Inflammatory macrophage (primary cell): ENCODE measurements at regions not wholly inside any gene's neighbourhood (a gene's known extent, or its start where the extent isn't known, plus 50 kb on each side); places are given as distances from the start of the nearest gene placed in this dataset.
A peak's percentile ranks its signal among the peaks of the same experiment; 100 is the strongest.

Experiments used
- DNase-seq, 2 donors: peaks; one replicate each; pipeline ENCODE4 v3.0.0-alpha.2; 2020 to 2022

DNA sequence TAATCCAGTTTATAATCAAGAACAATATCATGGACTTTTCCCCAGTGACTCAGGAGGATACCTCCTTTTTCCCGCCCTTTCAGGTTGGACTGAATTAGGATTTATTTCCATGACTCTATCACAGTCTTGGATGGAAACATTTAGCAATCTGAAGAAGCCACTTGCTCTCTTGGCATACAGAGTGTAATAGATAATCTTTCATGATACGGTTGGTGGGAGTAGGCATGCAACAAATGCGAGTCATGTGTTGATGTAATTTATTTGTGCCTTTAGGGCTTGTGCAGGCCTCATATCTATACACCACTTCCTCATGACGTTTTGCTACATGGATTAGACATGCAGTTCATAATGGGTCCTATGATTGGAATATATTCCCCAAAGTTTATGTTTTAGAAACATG lies 54.2 kb upstream of the MCTP2 start:
- peak; percentile 54 to 60 for DNase-seq

DNA sequence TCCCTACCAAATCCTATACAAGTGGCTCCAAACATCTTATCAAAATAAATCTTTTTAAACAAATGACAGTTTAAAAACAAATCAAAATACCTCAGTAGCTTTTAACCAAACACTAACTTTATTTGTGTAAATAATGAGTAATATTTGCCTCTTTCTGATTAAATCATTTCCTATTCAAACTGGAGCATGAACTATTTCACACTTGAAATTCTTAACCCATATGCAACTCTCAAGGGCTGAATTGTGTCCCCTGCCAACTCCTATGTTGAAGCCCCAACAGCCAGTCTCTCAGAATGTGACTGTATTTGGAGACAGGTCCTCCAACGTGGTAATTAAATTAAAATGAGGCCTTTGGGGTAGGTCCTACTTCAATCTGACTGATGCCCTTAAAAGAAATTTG lies 55.9 kb upstream of the MCTP2 start:
- DNase-seq = no peak

DNA sequence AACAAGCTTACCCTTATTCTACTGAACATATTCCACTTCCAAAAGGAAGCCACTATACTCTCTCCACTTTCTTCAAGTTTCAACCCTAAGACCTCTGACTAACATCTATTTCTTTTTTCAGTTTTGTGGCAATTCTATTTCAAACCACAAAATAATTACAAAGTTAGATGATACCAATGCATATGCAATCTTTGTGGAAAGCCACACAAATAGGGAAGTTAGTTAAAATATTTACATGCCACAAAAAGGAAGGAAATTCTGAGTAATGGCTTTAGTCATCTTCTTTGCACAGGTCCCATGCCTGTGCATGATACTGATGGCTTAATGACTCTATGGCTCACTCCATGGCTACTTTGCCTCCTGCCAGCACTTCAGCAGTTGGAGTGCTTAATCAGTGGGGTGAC lies 57.0 kb upstream of the MCTP2 start:
- DNase-seq = peak; percentile 91 to 98

DNA sequence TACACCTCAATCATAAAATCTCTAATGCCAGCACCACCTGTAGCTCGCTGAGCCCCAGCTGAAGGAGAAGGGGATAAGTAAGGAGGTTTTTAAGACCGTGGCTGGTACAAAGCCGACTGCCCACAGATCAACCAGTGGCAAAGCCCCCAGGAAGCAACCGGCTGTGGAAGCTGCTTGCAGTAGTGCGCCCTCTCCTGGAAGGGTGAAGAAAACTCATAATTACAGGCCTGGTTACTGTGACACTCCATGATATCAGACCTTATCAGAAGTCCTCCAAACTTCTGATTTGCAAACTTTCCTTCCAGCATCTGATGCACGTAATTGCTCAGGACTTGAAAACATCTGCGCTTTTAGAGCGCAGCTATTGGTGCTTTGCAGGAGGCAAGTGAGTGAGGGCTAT lies 63.1 kb upstream of the MCTP2 start:
- no peak for DNase-seq

DNA sequence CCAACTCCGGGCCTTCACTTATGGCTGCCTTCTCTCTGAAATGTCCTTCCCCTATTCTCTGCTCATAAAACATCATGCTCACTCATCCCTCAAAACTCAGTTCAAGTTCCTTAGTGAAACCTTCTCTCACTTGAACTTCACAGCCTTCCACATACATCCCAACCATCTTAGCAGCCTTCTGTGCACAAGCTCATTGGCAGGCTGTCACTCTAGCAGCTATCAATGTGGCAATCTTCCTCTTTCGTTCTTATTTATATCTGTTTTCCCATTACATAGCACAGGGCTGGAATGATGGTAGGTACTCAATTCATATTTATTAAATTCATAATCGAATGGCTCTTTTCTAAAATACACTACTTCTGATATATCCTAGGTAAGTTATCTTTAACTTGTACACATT lies 66.4 kb upstream of the MCTP2 start:
- DNase-seq = peak; percentile 16 to 36

DNA sequence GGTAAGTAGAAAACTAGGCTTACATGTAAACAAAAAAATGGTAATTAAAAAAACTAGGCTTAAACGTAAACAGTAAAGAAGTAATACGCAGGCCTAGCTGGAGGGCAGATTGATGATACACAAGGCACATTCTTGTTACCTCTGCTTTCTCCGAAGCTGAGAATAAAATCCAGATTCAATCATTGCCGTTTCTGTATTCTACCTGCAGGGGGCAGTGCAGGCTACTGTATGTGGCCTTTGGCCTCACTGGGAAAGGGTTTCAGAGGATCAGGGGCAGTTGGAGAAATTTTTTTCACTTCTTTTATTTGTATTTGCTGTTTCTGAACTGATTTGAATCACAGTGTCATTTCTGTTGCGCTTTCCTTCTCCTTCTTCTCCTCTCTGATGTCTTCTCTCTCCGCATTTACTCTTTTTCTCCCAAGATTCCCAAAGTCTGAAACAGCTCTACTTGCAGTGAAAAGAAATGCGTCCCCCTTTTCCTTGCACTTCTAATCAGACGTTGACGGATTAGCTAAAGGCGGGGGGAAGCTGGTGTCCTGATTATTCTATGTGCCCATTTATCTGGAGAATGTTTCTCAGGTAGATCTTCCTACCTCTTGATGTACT lies 67.1 kb upstream of the MCTP2 start:
- peak; percentile 75 to 76 for DNase-seq

DNA sequence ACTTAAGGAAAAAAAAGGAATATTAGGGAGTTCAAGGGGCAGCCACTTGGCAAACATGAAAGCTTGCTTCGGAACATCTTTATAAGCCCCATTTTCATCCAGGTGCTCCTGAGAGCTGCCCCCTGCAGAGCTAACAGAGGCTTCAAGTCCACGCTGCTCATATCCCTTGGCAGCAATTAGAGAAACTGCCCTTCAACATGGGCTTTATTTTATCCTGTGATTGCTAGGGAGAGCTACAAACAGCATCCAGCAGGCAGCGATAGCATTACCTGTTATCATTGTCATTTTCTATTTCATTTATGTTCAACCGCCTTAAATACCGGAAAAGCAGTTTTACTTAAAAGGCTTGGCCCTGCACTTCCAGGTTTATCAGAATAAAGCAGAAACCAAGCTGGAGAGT lies 68.4 kb upstream of the MCTP2 start:
- no peak for DNase-seq

DNA sequence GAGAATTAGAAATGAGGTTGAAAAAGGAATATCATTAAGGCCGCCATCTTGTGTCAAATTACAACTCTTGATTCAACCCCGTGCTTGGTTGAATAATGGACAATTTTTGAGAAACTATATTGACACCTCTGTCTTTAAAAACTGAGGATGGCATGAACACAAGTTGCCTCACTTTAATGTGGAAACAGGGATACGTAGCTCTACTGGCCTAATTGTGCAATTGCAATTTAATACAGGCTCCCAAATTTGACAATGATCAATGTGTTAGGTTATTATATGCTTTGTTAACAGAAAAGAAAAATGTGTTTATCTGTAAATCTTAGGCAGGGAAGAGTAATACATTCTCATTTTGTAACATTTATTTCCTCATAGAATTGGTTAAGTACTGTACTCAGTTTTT lies 77.1 kb upstream of the MCTP2 start:
- no peak for DNase-seq

DNA sequence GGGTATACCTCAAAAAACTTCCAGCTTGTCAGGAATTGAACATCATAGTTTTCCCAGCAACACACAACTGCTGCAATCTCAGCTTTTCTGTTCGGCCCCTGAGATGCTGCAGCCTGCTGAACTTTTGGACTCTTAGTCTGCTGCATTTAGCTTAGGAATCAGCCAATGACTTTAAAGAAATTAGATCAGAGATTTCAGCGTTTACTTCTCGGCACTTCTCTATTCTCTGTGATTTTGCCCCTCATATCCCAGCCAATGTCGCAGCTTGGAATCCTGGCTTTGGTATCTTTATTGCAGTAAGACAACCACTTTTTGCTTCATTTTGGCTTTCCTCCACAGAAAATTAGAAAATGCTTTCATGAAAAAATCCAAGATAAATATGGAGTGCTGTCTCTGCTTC lies 86.3 kb upstream of the MCTP2 start:
- DNase-seq = no peak

DNA sequence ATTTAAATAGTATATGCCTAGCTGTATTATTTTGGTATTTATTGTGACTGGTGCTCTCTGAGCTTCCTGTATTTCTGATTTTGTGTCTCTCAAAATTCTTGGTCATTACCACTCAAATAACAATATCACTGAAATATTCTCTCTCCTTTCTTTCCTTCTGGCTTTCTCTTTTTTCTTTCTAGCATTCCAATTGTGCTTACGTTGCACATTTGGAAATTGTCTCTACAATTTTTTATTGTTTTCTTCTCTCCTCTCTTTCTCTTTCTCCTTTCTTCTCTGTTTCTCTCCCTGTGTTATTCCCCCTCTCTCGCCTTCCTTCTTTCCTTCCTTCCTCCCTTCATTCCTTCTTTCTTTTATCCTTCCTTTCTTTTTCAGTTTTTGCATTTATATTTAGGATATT lies 89.6 kb upstream of the MCTP2 start:
- no peak for DNase-seq

DNA sequence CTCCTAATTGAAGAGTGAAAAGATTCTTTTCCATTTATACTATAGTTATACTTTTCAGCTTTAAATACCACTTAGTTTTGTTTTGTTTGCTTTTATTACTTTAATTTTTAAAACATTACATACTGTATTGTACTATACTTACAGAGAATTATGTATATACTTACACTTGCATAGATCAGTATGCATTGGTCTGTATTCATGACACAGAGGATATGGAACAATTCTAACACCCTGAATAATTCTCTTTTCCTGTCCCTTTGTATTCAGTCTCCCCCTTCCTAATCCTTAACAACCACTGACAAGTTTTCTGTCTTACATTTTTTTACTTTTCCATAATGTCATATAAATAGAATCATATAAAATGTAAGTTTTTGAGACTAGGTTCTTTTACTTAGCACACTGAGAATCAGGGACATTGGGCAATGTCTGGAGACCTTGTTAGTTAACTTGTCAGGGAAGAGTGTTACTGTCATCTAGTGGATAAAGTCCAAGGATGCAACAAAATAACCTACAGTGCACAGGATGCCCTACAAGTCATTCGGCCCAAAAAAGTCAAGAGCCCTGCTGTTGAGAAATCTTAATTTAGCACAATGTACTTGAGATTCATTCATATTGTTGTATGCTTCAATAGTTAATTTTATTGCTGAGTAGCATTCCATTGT lies 95.7 kb upstream of the MCTP2 start:
- no peak for DNase-seq

DNA sequence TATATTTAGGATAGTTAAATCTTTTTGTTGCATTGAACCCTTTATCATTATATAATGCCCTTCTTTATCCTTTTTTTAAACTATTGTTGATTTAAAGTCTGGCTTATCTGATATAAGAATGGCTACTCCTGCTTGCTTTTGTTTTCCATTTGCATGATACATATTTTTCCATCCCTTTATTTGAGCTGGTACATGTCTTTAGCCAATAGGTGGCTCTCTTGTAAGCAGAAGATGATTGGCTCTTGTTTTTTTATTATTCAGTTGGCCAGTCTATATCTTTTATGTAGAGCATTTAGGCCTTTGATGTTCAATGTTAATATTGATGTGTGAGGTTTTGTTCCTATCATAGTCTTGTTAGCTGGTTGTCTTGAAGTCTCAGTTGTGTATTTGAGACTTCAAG lies 99.5 kb upstream of the MCTP2 start:
- no peak for DNase-seq

DNA sequence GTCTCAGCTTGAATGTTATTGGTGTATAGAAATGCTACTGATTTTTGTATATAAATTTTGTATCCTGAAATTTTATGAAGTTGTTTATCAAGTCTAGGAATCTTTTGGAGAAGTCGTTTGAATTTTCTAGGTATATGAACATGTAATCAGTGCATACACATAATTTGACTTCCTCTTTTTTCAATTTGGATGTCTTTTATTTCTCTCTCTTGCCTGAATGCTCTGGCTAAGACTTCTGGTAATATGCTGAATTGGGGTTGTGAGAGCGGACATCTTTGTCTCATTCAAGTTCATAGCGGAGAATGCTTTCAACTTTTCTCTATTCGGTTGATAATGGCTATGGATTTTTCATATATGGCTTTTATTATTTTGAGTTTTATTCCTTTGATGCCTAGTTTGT lies 100.9 kb upstream of the MCTP2 start:
- no peak for DNase-seq

DNA sequence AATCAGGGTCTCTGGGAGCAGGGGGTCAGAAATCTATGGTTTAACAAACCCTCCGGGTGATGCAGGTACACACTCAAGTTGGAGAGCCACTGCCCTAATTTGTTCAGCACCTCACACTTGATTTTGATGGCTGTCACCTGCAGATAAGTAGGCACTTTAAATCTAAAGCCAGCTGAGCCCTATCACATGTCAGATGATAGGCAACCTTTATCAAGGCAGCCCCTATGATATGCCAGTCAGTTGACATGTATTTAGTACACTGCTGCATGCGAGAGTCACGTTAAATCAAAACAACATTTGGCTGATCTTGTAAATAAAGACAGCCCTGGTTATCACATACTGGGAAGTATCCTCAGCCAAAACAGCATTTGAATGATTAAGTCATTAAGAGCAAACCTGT lies 104.4 kb upstream of the MCTP2 start:
- DNase-seq = no peak

DNA sequence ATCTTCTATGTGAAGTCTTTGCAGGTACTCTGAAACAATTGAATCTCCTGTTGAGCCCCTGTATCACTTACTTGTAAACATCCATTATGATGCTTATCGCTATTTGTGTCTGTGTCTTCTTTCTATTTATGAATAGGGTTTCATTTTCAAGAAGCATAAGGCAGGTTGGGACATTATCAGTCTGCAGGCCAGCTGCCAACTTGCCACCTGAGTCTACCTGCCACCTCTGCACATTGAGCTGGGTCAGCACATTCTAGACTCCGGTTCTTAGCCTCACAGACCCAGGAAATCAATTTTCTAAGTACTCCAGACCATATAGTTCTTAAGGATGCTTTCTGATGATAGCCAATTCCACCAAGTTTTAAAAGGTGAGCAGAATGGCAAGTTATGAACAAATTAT lies 105.7 kb upstream of the MCTP2 start:
- DNase-seq = no peak

DNA sequence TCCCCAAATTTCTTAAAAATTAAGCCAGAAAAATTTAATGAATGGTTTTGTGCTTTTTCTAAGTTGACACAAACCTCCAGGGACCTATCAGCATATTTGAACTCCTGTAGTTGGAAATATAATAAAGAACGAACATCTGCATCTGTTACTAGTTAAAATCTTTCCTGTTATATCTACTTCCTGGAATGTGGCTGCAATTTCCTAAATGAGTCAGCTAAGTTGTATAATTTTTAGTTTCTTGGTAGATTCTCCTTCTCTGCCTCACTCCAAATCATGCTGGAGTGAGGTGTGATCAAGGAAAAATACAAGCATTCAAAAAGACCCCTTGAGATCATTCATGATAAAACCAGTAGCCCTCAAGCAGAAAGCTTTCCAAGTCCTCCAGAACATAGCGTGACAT lies 106.2 kb upstream of the MCTP2 start:
- no peak for DNase-seq

DNA sequence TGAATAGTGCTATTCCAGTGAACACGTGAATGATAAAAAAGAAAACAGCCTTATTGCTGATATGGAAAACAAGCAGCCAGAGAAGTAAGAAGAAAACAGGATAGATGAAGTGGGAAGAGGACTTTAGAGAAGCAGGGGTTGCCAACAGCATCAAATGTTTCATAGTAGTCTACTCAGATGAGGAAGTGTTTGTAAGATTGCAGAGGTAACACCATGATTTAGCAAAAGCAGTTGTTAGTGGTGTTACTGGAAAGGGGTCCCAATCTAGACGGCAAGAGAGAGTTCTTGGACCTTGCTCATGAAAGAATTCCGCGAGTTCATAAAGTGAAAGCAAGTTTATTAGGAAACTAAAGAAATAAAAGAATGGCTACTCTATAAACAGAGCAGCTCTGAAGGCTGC lies 108.8 kb upstream of the MCTP2 start:
- DNase-seq = peak; percentile 11 to 35

DNA sequence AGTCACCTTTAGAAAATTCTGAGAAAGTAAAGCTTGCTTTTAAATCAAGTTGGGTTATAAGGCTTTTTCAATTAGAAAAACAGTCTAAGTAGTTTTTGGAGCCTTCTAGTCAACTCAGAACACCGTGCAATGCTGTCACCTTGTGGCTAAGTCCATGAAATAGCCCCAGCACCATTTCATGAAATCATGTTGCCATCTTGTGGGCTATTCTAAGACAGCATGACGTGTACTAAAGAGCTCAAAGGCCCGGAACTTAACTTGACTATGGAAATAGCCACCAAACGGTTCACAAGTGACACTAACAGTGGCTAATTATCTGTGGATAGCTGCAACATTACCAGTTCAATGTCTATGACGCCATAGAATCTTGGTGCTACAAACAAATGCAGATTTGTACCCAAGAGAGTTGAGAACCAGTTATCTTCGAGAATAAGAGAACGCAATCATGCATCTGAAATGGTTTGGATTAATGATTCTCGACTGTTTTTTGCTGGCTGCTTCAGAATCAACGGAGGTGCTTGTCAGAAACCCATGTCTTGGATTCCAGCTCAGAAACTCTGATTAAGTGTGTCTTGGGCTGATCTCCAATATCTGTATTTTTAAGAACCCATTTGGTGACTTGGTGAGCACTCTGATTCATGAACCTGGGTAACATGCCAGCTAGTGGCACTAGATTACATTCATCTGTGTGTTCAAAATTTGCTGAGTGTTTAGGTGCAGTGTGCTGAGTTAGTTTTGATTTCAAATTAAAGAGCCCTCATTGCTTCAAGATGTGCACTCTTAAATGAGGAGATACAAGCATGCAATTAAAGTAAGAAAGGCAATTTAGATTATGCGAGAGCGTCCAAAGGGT lies 111.2 kb upstream of the MCTP2 start:
- peak; percentile 86 to 88 for DNase-seq

DNA sequence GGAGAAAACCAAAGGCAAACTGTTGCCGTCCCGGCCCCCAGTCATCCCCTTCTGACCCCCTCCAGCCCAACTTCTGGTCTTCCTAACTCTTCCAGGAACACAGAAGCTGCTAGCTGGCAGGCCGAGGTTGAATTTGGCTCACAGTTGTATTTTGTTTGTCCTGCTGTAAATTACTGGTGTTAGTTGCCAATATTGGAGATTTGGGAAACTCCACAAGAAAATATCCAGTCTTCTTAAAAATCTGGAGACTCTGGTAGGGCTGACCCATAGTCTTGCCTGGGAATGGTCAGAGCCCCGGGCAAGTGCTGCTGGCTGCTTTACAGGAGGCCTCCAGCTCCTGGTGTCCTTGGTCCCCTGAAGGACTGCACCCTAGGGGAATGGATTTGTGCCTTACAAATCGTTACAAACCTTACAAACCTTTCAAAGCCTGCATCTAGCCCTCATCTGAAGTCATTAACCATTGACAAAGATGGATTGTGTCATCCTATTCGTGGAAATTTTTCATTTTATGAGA lies 112.0 kb upstream of the MCTP2 start:
- no peak for DNase-seq

DNA sequence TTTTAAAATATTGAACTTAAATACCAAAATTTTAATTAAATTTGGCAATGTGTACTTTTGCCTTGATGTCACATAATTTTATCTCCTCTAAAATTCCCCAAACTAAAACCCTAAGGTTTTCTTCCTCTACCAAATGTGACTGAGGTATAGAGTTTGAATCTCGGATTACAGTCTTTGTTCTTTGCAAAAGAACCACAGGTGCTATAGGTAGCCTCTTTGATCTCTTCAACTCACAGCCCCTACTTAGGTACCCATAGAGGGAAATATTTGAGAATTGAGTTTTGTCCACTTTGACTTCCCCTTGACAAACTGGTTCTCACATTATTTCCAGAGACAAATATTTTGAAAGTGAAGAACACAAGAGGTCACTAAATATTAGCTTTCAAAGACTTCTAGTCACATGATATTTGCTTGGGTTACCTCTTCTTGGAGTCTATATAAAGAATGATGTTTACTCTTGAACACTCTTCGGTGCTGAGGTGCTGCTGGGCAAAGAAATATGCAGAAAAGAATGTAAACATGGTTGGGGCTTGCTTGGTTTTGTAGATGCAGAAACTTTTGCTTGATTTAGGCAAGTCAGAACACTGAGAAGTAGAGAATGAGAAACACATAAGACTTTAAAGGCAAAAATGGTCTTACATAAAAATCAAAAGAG lies 120.8 kb upstream of the MCTP2 start:
- no peak for DNase-seq

DNA sequence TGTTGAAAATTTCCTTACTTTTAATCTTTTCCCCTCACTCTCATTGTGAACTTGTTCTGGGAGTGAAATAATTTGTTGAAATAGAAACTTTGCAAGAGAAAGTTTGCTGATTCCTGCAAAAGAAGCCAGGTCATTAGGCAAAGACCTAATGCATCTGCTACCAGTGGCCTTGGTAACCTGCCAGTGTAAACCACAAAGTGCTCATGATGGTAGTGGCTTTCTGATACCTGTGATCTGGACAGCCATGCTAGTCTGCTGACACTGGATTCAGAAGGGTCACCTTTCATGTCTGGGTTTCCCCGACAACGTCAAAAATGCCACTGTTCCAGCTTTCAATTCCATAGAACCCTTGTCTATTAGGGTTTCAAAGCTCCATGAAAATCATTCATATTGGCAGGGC lies 123.7 kb upstream of the MCTP2 start:
- DNase-seq = no peak

DNA sequence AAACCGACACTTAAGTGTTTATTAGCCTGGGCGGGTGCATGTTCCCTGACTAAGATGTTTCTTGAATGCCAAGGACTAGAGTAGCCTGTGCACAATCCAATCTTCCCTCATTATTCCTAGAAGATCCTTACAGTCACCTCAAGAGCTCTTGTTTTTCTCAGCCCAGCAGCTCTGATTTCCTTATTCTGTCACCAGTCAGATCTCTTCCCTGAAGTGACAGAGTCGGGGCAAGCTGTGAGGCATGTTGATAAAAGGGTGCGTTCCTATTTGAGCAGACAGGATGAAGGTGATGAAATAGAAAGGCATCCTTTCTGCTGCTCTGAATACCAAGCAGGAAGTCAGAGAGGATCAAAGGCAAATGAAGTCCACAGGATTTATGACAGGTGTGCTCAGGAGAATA lies 125.6 kb upstream of the MCTP2 start:
- no peak for DNase-seq

DNA sequence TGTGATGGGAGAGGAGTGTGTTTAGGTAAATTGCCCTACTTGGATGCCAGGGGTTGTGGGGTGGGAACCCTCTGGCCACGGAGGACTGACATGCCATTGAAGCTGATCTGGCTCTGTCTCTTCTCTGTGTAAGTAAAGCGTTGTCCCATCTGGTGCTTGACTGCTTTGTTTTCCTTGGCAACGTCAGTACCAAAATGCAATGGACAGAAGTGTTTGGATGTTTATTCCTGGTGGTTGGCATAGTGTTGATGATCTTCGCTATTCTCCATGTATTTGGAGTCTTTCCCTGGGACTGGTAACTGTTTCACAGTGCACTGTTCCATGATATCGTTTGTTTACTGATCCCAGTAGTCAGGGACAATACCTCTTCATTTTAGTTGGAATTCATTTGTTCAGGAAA lies 130.5 kb upstream of the MCTP2 start:
- no peak for DNase-seq
